Mucosa of descending colon (tissue), 3 donors: ENCODE measurements at regions not wholly inside any gene's neighbourhood (a gene's known extent, or its start where the extent isn't known, plus 50 kb on each side); places are given as distances from the start of the nearest gene placed in this dataset.

Source experiments
- ATAC-seq: fragments of 200-7000 bp; cut with Tn5 transposase; one replicate; pipeline ENCODE4 v1.9.1; 2020; ENCODE audit warnings: mild to moderate bottlenecking, moderate library complexity
- DNase-seq, 3 donors: peaks; one replicate each; pipeline ENCODE4 v3.0.0-alpha.2; 2020
- H3K36me3 ChIP-seq: fragments of 200-600 bp; one replicate; pipeline ENCODE4 v1.8.0; 2021; ENCODE audit warnings: low read depth, mild to moderate bottlenecking
- H3K4me1 ChIP-seq: fragments of 200-600 bp; one replicate; pipeline ENCODE4 v1.8.0; 2021; ENCODE audit warnings: low read depth, mild to moderate bottlenecking
- H3K4me3 ChIP-seq: fragments of 200-600 bp; one replicate; pipeline ENCODE4 v1.8.0; 2021; ENCODE audit warnings: mild to moderate bottlenecking
- H3K9me3 ChIP-seq: fragments of 200-600 bp; one replicate; pipeline ENCODE4 v1.8.0; 2021; ENCODE audit warnings: mild to moderate bottlenecking
- CTCF ChIP-seq: fragments of 200-600 bp; IDR thresholded peaks from one replicate; pipeline ENCODE4 v1.8.0; 2022; ENCODE audit warnings: antibody characterized with exemption, mild to moderate bottlenecking
- intact Hi-C, 2 donors: fragments of 100-400 bp; cut with DNase I in 1 of 2; cut with micrococcal nuclease in 1 of 2; formaldehyde crosslinking; loops; one replicate each; pipeline versions ENCODE4 v1.11.0 to v1.11.1; 2022; cut with DNase I, micrococcal nuclease
- donor health status: DM: no; HTN: no; CAD: no; lungs with moderate emphysema.
- donor health status: DM: no; HTN: no; CAD: no.
- donor health status: DM: no; HTN: yes; CAD: no.

GRCh38 chr6:170135821-170136471 is 154.9 kb downstream of the DLL1 start:
- Histone ChIP-seq H3K4me1 (no peaks in the 10 kb centered on the region), H3K9me3 (no peaks in the 10 kb centered on the region), H3K4me3 (no peak overlapping the region), H3K36me3 (no peaks in the 10 kb centered on the region)
- DNase-seq (no peak), ATAC-seq (no peak)
- intact Hi-C loops = no loop called here
- no peak for TF ChIP-seq CTCF

GRCh38 chr6:170135461-170135820 is 155.4 kb downstream of the DLL1 start:
- Histone ChIP-seq H3K4me1 (no peaks in the 10 kb centered on the region), H3K9me3 (no peaks in the 10 kb centered on the region), H3K4me3 (no peak overlapping the region), H3K36me3 (no peaks in the 10 kb centered on the region)
- no peak for TF ChIP-seq CTCF
- ATAC-seq (no peak), DNase-seq (no peak)
- intact Hi-C loops = no loop called here

- ATAC-seq = no peak
- intact Hi-C loops = no loop called here
- Histone ChIP-seq H3K9me3 (no peaks in the 10 kb centered on the region), H3K4me3 (no peak overlapping the region), H3K4me1 (no peaks in the 10 kb centered on the region), H3K36me3 (no peaks in the 10 kb centered on the region)
- DNase-seq = no peak
- no peak for TF ChIP-seq CTCF
These were observed 156.1 kb downstream of the DLL1 start for GRCh38 chr6:170134471-170135440.

GRCh38 chr6:170134031-170134470 is 156.8 kb downstream of the DLL1 start:
- H3K4me1 ChIP-seq = no peaks in the 10 kb centered on the region
- H3K4me3 ChIP-seq = no peak overlapping the region
- DNase-seq = no peak
- intact Hi-C loops = no loop called here
- no peaks in the 10 kb centered on the region for H3K9me3 ChIP-seq
- H3K36me3 ChIP-seq = no peaks in the 10 kb centered on the region
- no peak for TF ChIP-seq CTCF
- no peak for ATAC-seq

GRCh38 chr6:170132561-170132991 is 158.3 kb downstream of the DLL1 start:
- H3K36me3 ChIP-seq = no peaks in the 10 kb centered on the region
- TF ChIP-seq CTCF = no peak
- no peaks in the 10 kb centered on the region for H3K9me3 ChIP-seq
- intact Hi-C loops = no loop called here
- ATAC-seq = no peak
- no peak for DNase-seq
- no peaks in the 10 kb centered on the region for H3K4me1 ChIP-seq
- no peak overlapping the region for H3K4me3 ChIP-seq
